ENCODE measurements at regions not wholly inside any gene's neighbourhood (a gene's known extent, or its start where the extent isn't known, plus 50 kb on each side); places are given as distances from the start of the nearest gene placed in this dataset.

GRCh38 chrX:20515841-20516461, 249.2 kb upstream of the RPS6KA3 start:
- no peak for DNase-seq

GRCh38 chrX:20514358-20514757, 247.6 kb upstream of the RPS6KA3 start:
- DNase-seq: no peak

DNA sequence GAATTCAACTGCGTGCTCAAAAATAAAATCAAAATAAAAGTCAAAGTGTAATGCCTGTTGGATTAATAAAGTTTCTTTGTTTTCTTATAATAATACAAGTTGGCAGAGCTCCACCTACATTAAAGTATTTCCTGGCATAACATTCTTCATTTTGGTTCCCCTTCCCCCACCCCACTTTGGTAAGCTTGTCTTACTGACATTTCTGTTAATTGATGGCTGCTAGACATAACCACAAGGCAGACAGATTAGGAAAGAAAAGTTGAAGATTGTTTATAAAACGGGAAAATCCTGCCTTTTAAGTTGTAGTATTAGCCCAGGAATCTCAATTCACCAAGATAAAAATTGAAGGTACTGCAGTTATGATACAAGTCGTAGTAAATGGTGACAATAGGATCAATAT, 246.5 kb upstream of the RPS6KA3 start:
- no peak for DNase-seq

DNA sequence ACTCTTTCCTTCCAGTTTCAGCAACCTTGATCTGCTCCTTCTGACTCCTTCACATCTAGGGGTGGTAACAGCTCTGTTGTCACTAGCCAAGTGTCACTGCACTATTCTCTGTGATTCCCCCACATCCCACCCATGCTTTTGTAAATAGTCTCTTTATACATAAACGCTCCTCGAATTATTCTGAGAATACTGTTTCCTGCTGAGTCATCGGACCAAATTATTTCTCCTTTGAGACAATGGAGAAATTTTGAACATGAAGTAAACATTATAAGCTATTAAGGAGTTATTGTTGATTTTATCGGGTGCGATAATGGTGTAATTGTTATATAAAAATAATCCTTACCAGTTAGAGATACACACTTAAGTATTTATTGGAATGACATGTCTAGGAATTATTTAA, 245.1 kb upstream of the RPS6KA3 start:
- DNase-seq: no peak

DNA sequence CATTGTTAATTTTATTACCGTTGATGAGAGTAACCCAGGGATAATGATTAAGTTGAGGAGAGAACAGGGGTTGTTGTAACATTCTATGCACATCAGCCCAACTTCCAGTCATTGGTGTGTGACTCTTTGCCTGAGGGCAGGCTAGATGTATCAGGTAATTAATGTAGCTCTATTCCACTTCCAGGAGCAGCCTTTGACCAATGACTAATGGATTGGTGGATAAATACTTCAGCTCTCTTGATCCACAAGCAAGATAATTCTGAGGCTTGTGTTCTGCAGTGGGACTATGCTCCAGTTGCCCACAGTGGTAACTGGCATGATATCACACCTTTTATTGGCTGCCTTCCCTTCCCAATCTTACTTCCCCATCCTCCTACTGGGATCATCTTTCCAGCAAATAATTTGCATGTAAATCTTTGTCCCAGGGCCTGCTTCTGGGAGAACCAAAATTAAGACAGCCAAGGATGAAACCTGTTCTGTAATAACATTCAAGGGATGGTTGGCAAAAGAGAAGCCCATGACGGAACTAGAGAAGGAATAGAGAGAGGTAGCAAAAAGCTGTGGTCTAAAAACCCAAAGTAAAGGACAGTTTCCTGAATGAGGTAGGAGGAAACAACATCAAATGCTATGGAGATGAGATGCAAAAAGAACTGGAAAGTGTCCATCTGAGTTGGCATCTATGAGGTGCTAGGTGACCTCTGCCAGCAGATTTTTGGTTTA, 241.4 kb upstream of the RPS6KA3 start:
- no peak for DNase-seq

DNA sequence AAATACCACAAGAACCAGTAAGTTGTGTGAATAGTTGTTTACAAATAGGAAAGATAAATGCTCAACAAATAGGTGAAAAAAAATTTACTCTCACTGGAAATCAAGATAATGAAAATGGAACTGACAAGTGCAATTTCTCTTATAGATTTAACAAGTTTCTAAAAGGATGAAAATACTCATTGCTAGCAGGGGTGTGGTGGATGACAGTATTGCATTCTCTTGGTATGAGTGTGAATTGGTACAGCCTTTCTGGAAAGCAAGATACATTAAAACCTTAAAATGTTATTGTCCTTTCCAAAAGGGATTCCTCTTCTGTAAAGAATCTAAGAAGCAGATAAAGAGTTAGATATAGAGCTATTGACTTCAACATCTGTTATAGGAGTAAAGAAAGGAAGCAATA, 240.0 kb upstream of the RPS6KA3 start:
- no peak for DNase-seq

DNA sequence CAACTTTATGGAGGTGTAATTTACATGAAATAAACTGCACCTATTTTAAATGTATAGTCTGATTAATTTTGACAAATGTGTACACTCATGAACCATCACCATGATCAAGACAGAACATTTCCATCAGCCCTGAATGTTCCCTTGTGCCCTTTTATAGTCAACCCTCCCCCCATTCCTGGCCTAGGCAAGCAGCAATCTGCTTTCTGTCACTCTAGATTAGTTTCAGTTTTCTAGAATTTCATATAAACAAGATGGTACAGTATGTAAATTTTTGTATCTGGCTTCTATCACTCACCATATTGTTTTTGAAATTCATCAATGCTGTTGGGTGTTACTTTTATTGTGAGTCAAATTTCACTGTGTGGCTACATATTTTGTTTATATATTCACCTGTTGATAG, 234.2 kb upstream of the RPS6KA3 start:
- DNase-seq: no peak

- no peak for DNase-seq
Observed at GRCh38 chrX:20500171-20500865, 233.6 kb upstream of the RPS6KA3 start.

DNA sequence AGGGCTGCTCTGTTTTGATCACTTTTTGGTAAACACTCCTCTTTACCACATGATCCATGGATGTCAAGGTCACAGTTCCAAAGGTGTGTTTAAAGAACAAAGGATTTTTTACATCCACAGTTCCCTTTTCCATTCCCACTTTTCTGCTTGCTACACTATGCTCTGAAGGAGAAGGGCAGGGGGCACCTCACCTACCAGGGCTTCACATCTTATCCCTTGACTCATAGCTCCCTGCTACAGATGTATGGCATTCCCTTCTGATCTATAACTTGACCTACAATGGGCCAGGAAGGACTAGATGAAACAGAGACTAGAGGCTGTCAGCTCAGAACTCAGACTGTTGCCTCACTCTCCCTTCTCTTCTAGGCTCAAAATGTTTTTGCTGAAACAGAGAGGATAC, 233.1 kb upstream of the RPS6KA3 start:
- DNase-seq: no peak

DNA sequence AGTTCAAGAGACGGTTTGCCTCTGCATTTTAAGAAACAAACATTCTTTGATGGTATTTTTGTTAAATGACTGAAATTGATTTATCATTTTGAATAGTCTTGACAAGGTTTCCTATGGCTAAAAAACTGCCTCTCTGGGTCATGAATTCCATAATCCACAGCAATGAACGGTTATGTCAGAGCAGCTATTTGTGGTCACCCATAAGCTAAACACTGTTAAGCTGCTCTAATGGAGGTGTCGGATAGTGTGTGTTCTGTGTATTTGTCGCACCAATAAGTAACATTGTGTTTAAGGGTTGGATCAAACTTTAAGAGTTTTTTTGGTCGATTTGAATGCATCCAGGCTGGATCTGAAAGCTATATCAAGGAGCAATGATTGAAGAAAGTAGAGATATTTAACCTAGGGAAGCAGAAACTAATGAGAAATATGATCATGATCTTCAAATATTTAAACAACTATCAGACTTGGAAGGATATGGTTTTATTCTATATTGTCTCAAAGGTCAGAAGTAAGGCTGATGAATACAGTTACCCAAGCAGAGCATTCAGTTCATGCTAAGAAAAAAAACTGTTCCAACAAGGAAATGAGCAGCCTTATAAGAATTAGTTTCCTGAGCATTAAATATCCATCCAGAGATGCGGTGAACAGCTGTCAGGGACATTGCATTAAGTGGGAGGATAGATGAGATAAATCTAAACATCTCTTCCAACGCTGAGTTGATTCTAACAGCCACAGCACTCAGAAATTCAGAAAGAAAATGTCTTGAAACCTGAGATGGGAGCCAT, 232.3 kb upstream of the RPS6KA3 start:
- no peak for DNase-seq

DNA sequence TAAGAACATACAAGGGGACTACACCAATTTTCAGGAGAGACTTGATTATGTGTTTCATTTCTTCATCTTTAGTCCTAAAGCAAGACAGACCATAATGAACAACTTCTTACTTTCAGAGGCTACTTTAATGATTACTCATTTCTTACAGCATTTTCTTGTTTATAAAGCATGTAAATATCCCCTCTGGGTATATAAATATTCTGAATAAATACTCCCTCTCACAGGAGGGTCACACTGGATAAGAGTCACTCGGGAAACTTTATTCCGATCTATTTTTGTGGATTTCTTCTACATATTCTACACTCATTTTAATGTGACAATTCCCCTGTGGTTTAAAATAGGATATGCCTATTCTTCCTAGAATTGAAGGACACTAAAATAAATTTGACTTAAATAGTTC, 228.9 kb upstream of the RPS6KA3 start:
- no peak for DNase-seq

GRCh38 chrX:20488473-20488872, 221.8 kb upstream of the RPS6KA3 start:
- no peak for DNase-seq

- DNase-seq: no peak
Observed at GRCh38 chrX:20487227-20487626, 220.5 kb upstream of the RPS6KA3 start.

- no peak for DNase-seq
Observed at GRCh38 chrX:20481632-20482031, 214.9 kb upstream of the RPS6KA3 start.

GRCh38 chrX:20479896-20480295, 213.2 kb upstream of the RPS6KA3 start:
- DNase-seq: no peak

- no peak for DNase-seq
Observed at GRCh38 chrX:20479048-20479447, 212.3 kb upstream of the RPS6KA3 start.

DNA sequence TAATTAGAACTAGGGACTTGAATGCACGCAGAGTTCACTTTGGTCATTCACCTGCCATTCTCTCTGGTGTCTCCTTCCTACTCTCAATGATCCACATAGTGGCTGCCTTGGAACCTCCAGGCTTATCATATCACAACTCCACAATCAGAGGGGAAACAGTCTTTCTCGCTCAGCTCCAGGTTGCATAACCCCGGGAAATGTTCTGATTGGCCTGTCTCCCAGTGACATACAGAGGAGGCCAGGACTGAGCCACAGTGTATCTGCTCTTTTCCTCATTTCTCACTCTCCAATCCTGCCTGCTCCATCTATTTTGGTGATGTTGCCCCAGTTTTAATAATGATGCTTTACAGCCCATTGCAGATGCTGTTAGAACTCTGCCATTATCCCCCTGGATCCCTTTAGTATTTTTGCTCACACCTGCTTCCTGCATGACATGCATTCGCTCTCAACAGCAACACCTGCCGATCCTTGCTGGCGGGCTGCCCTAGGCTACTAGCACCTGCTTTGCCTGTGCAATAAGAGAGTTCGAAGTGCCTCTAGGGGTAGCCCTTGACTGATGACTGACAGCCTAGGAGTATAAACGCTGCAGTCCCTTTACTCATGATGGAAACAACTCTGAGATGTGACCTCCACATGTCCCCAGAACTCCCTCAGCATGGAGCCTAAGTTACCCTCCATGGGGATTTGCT, 211.3 kb upstream of the RPS6KA3 start:
- peak; percentile 85 for DNase-seq

DNA sequence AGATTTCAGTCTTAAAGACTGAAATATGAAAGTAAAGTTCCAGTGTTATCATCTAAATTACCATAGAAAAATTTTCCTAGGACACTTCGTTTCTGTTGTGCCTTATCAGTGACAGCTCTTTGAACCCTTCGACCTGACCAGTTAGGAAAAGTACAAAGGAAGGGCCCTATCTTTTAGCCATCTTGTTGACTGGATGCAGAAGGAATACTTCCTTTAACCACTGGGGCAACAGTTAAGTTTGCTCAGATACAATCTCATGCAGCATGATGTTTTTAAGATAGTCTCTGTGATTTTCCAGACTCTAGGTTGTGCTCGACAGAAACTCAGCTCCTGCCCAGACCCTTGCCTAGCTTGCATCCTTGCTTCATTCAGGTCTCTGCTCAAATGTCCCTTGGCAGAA, 210.5 kb upstream of the RPS6KA3 start:
- DNase-seq: no peak

DNA sequence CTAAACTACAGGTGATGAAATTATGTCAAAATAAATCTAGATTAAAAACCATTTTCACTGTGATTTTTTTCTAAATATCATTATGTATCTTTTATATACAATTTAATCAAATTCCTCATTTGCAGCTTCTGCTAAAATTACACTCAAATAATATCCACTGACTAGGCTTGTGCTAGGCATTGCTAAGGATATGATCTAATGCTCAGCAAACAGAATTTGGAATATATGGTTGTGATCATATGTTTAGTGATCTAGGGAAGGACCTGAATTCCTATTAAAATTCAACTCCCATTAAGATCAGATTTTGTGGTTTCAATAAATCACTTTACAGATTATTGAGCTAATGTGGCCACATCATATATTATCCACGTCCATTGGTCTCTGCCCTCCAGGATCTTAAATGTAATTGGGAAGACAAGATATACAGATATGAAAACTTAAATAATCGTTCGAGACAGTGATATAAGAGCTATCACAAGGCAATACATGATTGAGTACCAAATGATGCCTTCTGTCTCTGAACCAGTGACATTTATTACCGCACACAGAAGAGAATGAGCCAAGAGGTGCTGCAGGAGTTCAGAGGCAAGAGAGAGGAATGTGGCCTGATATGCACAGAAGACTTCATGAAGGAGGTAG, 206.0 kb upstream of the RPS6KA3 start:
- DNase-seq: no peak

DNA sequence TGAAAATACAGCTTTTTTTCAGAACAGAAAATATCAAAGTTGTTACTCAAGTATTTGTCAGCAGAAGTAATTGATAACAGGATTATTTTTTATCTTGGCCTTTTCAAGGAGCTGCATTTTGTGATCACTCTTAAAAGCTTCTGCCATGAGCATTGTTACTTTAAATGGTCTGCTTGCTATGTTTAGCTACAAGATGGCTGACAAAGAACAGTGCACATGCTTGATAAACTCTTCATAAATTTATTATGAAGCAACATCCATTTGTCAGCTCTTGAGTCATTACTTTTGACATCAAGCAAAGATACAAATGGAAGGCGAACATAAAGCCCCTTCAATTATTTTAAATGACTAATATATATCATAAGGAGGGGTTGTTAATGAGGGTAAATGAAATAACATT, 205.4 kb upstream of the RPS6KA3 start:
- no peak for DNase-seq

DNA sequence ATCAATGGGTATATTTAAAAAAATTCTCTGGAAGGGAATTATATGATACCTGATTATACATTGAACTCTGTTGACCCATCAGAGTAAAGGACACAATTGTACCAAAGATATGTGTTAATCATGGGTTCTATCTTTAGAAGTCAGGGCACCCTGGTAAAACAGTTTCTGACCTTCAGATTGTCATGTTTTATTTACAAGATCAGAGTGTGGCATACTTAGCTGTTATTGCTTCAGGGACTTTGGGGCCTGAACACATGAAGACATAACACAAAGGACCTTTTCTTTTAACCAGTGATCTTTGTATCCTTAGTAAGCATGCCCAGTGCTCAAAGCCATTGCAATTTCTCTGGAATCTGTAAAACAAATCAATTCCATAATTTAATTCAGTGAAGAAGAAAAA, 204.8 kb upstream of the RPS6KA3 start:
- DNase-seq: no peak

- DNase-seq: no peak
Observed at GRCh38 chrX:20463296-20464075, 196.8 kb upstream of the RPS6KA3 start.

All from NCI-H1436 (cell line).